ENCODE measurements at regions not wholly inside any gene's neighbourhood (a gene's known extent, or its start where the extent isn't known, plus 50 kb on each side); places are given as distances from the start of the nearest gene placed in this dataset.
"Not testable (repeated sequence)": the region's sequence is repeated elsewhere in the genome, so short reads cannot be mapped to it uniquely, and the experiment has no call there.

DNA sequence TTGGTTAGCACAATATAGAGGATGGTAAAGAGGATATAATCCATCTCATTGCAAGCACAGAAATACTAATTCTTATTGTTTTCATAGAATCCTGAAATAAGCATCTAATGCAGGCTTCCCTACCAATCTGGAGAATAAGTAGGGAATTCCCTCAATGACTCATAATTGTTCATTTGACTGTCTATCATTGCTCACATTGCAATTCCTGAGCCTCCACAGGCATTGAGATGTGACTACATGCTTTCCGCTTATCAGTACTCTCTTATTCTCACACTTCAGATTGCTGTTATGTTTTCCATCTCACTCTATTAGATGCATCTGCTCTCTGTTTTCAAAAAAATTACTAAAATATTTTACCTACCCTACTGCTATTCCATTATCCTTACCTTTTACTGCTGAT lies 216.2 kb upstream of the PRSS16 start:
- H3K4me3 ChIP-seq (ENCODE audit: low read length in 2 of 2): no peak overlapping the region
- H3K9me3 ChIP-seq (ENCODE audit: control insufficient read depth in 2 of 2, low read length in 2 of 2): no peaks in the 10 kb centered on the region
- no peak overlapping the region for H3K9ac ChIP-seq (ENCODE audit: low read length in 2 of 2)
- H3K36me3 ChIP-seq (ENCODE audit: control insufficient read depth in 2 of 2, insufficient read depth in 2 of 2, low read length in 2 of 2): no peaks in the 10 kb centered on the region
- no peaks in the 10 kb centered on the region for H3K27me3 ChIP-seq (ENCODE audit: control insufficient read depth in 1 of 2, insufficient read depth in 2 of 2, low read length in 2 of 2)
- H3K27ac ChIP-seq (ENCODE audit: low read length): no peak overlapping the region
- H3K4me1 ChIP-seq (ENCODE audit: control insufficient read depth, insufficient read depth, low read length): no peaks in the 10 kb centered on the region

DNA sequence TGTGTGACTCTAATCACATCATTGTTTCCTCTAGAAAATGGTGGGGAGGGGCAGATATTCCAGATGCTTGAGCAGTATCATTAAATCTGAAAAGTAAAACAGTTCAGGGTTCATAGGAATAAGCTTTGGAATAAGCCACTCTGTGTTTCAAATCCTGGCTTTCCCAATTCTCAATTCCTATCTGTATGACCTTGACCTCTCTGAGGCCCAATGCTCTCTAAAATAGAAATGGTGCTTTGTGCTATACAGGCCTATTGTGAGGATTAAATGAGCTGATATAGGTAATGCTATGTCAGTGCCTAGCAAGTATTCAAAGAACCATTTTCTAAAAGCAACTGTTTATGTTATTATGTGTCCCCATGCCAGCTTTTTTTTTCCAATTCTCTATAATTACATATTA lies 209.0 kb upstream of the PRSS16 start:
- Histone ChIP-seq H3K27ac (ENCODE audit: low read length) (no peak overlapping the region), H3K9ac (ENCODE audit: low read length in 2 of 2) (no peak overlapping the region), H3K9me3 (ENCODE audit: control insufficient read depth in 2 of 2, low read length in 2 of 2) (no peaks in the 10 kb centered on the region), H3K36me3 (ENCODE audit: control insufficient read depth in 2 of 2, insufficient read depth in 2 of 2, low read length in 2 of 2) (no peaks in the 10 kb centered on the region), H3K4me1 (ENCODE audit: control insufficient read depth, insufficient read depth, low read length) (no peaks in the 10 kb centered on the region), H3K4me3 (ENCODE audit: low read length in 2 of 2) (no peak overlapping the region), H3K27me3 (ENCODE audit: control insufficient read depth in 1 of 2, insufficient read depth in 2 of 2, low read length in 2 of 2) (peaks cover 0 to 2% of the 10 kb centered on the region in 2 donors)

DNA sequence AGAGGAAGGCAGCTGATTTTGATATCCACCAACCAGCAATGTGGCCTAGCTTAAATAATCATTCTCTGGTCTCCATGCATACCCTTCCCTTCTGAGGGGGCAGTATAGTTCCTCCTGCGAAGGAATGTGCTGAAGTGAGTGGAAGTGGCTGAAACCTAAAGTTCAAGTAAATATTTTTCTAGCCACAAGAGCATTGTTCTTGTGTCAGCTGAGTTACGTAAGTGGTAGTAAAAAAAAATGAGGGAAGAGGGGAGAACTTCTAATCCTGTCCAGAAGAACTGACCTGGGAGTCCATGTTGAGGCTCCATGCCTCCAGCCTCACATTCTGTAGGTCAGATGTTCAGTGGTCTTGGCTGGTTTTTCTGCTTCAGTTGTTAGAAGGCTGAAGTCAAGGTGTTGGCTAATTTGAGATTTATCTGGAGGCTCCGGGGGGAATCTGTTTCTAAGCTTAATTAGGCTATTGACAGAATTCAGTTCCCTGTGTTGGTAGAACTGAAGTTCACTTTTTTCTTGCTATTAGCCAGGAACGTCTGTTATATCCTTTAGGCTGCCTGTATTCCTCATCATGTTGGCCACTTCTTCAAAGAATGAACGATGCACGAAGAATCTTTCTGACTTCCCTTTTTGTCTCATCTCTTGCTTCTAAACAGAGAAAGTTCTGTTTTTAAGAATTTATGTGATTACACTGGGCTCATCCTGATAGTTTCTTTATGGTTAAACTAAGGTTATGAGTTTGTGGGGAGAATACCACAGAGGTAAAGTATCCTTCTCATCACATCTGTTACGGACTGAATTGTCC lies 207.1 kb upstream of the PRSS16 start:
- no peaks in the 10 kb centered on the region for H3K9me3 ChIP-seq (ENCODE audit: control insufficient read depth in 2 of 2, low read length in 2 of 2)
- H3K27me3 ChIP-seq (ENCODE audit: control insufficient read depth in 1 of 2, insufficient read depth in 2 of 2, low read length in 2 of 2): peaks cover 0 to 2% of the 10 kb centered on the region in 2 donors
- no peaks in the 10 kb centered on the region for H3K4me1 ChIP-seq (ENCODE audit: control insufficient read depth, insufficient read depth, low read length)
- H3K36me3 ChIP-seq (ENCODE audit: control insufficient read depth in 2 of 2, insufficient read depth in 2 of 2, low read length in 2 of 2): no peaks in the 10 kb centered on the region
- H3K27ac ChIP-seq (ENCODE audit: low read length): no peak overlapping the region
- H3K9ac ChIP-seq (ENCODE audit: low read length in 2 of 2): no peak overlapping the region
- no peak overlapping the region for H3K4me3 ChIP-seq (ENCODE audit: low read length in 2 of 2)

DNA sequence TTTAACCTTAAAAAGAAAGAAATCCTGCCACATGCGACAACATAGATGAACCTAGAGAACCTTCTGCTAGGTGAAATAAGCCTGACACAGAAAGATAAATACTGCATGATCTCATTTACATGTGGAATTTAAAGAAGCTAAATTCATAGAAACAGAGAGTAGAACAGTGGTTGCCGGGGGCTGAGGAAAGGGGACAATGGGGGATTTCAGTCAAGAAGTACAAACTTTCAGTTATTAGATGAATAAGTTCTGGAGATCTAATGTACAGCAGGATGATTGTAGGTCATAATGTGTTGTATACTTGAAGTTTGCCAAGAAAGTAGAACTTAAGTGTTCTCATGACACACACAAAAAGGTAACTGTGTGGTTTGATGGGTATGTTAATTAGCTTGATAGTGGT lies 204.3 kb upstream of the PRSS16 start:
- H3K27me3 ChIP-seq (ENCODE audit: control insufficient read depth in 1 of 2, insufficient read depth in 2 of 2, low read length in 2 of 2): peaks cover 0 to 2% of the 10 kb centered on the region in 2 donors
- H3K4me3 ChIP-seq (ENCODE audit: low read length in 2 of 2): no peak overlapping the region
- no peak overlapping the region for H3K27ac ChIP-seq (ENCODE audit: low read length)
- H3K4me1 ChIP-seq (ENCODE audit: control insufficient read depth, insufficient read depth, low read length): no peaks in the 10 kb centered on the region
- no peaks in the 10 kb centered on the region for H3K36me3 ChIP-seq (ENCODE audit: control insufficient read depth in 2 of 2, insufficient read depth in 2 of 2, low read length in 2 of 2)
- H3K9me3 ChIP-seq (ENCODE audit: control insufficient read depth in 2 of 2, low read length in 2 of 2): no peaks in the 10 kb centered on the region
- no peak overlapping the region for H3K9ac ChIP-seq (ENCODE audit: low read length in 2 of 2)

DNA sequence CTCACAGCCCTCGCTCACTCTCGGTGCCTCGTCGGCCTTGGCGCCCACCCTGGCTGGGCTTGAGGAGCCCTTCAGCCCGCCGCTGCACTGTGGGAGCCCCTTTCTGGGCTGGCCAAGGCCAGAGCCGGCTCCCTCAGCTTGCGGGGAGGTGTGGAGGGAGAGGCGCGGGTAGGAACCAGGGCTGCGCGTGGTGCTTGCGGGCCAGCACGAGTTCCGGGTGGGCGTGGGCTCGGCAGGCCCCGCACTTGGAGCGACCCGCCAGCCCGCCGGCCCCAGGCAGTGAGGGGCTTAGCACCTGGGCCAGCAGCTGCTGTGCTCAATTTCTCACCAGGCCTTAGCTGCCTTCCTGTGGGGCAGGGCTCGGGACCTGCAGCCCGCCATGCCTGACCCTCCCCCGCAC lies 202.4 kb upstream of the PRSS16 start:
- H3K27ac ChIP-seq (ENCODE audit: low read length); H3K4me1 ChIP-seq (ENCODE audit: control insufficient read depth, insufficient read depth, low read length); H3K36me3 ChIP-seq (ENCODE audit: control insufficient read depth in 2 of 2, insufficient read depth in 2 of 2, low read length in 2 of 2); H3K4me3 ChIP-seq (ENCODE audit: low read length in 2 of 2); H3K9ac ChIP-seq (ENCODE audit: low read length in 2 of 2); H3K9me3 ChIP-seq (ENCODE audit: control insufficient read depth in 2 of 2, low read length in 2 of 2); H3K27me3 ChIP-seq (ENCODE audit: control insufficient read depth in 1 of 2, insufficient read depth in 2 of 2, low read length in 2 of 2): not testable (repeated sequence)

DNA sequence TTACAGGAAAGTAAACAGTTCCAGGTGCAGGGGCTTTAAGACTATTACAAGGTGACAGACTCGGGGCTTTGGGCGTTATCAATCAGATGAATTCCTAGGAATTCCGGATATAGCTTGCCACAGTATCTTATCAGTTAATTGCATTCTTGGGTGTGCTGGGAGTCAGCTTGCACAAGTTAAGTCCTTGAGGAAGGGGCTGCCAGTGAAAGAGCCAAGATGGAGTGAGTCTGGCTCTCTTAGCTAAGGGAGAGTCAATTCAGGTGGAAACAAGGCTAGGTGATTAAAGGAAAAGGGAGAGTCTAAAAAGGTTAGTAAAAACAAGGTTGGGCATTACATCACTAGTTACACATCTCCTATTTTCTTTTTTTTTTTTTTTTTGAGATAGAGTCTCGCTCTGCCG lies 199.8 kb upstream of the PRSS16 start:
- not testable (repeated sequence) for H3K4me1 ChIP-seq (ENCODE audit: control insufficient read depth, insufficient read depth, low read length); H3K9ac ChIP-seq (ENCODE audit: low read length in 2 of 2); H3K4me3 ChIP-seq (ENCODE audit: low read length in 2 of 2); H3K27ac ChIP-seq (ENCODE audit: low read length); H3K27me3 ChIP-seq (ENCODE audit: control insufficient read depth in 1 of 2, insufficient read depth in 2 of 2, low read length in 2 of 2); H3K36me3 ChIP-seq (ENCODE audit: control insufficient read depth in 2 of 2, insufficient read depth in 2 of 2, low read length in 2 of 2); H3K9me3 ChIP-seq (ENCODE audit: control insufficient read depth in 2 of 2, low read length in 2 of 2)

DNA sequence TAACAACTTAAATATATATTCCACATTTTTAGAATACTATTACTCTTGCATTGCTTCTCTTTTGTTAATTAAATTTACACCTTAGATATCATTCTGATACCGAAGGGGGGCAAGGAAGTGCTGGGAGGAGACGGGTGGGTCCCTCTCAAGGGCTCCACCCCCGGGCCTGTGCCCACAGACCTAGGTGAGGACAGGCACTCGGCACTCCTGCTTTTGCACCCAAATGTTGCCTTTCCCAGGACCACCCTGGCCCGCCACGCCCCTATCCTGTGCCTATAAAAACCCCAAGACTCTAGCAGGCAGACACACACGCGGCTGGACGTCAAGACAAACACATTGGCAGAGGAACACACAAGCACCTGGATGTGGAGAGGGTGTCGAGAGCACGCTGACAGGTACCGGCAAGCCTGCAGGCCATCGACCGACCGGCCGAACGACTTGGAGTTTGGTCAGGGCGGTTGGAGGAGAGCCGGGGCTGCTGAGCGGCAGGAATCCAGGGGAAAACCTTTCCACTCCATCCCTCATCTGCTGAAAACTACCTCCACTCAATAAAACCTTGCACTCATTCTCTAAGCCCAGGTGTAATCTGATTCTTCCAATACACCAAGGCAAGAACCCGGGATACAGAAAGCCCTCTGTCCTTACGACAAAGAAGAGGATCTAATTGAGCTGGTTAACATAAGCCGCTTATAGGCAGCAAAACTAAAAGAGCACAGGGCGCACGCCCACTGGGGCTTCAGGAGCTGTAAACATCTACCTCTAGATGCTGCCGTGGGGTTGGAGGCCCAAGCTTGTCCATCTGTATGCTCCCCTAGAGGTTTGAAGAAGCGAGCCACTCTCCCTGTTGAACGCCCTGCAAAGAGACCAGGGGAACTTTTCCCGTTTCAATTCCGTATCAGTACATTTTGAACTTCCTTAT lies 197.4 kb upstream of the PRSS16 start:
- no peaks in the 10 kb centered on the region for H3K36me3 ChIP-seq (ENCODE audit: control insufficient read depth in 2 of 2, insufficient read depth in 2 of 2, low read length in 2 of 2)
- H3K4me1 ChIP-seq (ENCODE audit: control insufficient read depth, insufficient read depth, low read length): no peaks in the 10 kb centered on the region
- no peaks in the 10 kb centered on the region for H3K27me3 ChIP-seq (ENCODE audit: control insufficient read depth in 1 of 2, insufficient read depth in 2 of 2, low read length in 2 of 2)
- no peak overlapping the region for H3K9ac ChIP-seq (ENCODE audit: low read length in 2 of 2)
- H3K9me3 ChIP-seq (ENCODE audit: control insufficient read depth in 2 of 2, low read length in 2 of 2): no peaks in the 10 kb centered on the region
- no peak overlapping the region for H3K27ac ChIP-seq (ENCODE audit: low read length)
- no peak overlapping the region for H3K4me3 ChIP-seq (ENCODE audit: low read length in 2 of 2)

DNA sequence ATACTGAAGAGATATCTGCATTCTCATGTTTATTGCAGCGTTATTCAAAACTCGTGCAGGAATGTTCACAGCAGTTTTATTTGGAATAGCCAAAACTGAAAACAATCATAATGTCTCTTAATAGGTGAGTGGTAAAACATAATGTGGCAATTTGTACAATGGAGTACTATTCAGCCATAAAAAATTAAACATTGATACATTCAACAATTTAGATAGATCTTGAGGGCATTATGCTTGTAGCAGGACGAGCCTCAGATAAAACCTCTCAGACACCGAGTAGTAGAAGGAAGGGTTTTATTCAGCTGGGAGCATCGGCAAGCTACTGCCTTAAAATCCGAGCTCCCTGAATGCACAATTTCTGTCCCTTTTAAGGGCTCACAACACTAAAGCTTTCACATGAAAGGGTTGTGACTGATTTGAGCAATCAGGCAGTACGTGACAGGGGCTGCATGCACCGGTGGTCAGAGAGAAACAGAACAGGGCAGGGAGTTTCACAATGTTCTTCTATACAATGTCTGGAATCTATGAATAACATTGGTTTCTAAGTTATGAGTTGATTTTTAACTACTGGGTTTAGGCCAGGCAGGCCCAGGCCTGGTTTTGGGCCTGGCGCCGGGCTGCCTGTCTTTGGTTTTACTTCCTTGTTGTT lies 195.3 kb upstream of the PRSS16 start:
- not testable (repeated sequence) for H3K27me3 ChIP-seq (ENCODE audit: control insufficient read depth in 1 of 2, insufficient read depth in 2 of 2, low read length in 2 of 2); H3K4me1 ChIP-seq (ENCODE audit: control insufficient read depth, insufficient read depth, low read length); H3K4me3 ChIP-seq (ENCODE audit: low read length in 2 of 2); H3K9ac ChIP-seq (ENCODE audit: low read length in 2 of 2); H3K36me3 ChIP-seq (ENCODE audit: control insufficient read depth in 2 of 2, insufficient read depth in 2 of 2, low read length in 2 of 2); H3K27ac ChIP-seq (ENCODE audit: low read length); H3K9me3 ChIP-seq (ENCODE audit: control insufficient read depth in 2 of 2, low read length in 2 of 2)

DNA sequence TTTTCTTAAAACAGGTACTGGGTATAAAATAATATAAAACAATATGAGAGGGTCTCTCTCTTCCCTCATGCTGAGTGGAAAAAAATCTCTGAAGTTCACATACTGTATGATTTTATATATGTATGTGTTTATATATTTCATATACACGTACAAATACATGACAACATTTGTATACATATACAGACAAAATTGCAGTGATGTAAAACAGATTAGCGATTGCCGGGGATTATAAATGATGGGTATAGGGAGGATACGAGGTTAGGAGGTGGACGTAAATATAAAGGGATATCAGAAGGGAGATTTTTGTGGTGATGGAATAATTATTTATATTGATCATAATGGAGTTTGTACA lies 194.8 kb upstream of the PRSS16 start:
- no peaks in the 10 kb centered on the region for H3K4me1 ChIP-seq (ENCODE audit: control insufficient read depth, insufficient read depth, low read length)
- H3K27me3 ChIP-seq (ENCODE audit: control insufficient read depth in 1 of 2, insufficient read depth in 2 of 2, low read length in 2 of 2): no peaks in the 10 kb centered on the region
- no peak overlapping the region for H3K27ac ChIP-seq (ENCODE audit: low read length)
- no peaks in the 10 kb centered on the region for H3K36me3 ChIP-seq (ENCODE audit: control insufficient read depth in 2 of 2, insufficient read depth in 2 of 2, low read length in 2 of 2)
- H3K9me3 ChIP-seq (ENCODE audit: control insufficient read depth in 2 of 2, low read length in 2 of 2): no peaks in the 10 kb centered on the region
- H3K9ac ChIP-seq (ENCODE audit: low read length in 2 of 2): no peak overlapping the region
- no peak overlapping the region for H3K4me3 ChIP-seq (ENCODE audit: low read length in 2 of 2)

DNA sequence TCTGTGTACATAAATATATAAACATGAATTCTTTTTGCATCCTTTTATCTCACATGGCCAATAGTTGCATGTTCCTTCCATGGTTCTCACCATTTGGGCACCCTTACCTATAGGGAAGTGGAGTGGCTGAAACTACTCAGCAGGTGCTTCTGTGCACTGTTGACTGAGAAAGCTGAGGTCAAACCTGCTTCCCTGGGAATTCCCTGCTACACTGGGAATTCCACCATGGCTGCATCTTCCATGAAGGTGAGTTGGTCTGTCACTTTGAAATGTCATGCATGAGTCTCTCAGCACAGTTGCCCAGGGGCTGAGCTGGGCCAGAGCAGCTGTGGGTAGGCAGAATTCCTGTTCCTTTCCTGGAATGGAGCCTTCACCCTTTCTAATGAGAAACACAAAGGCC lies 193.8 kb upstream of the PRSS16 start:
- Histone ChIP-seq H3K9ac (ENCODE audit: low read length in 2 of 2) (no peak overlapping the region), H3K36me3 (ENCODE audit: control insufficient read depth in 2 of 2, insufficient read depth in 2 of 2, low read length in 2 of 2) (no peaks in the 10 kb centered on the region), H3K27me3 (ENCODE audit: control insufficient read depth in 1 of 2, insufficient read depth in 2 of 2, low read length in 2 of 2) (no peaks in the 10 kb centered on the region), H3K27ac (ENCODE audit: low read length) (no peak overlapping the region), H3K4me3 (ENCODE audit: low read length in 2 of 2) (no peak overlapping the region), H3K4me1 (ENCODE audit: control insufficient read depth, insufficient read depth, low read length) (no peaks in the 10 kb centered on the region), H3K9me3 (ENCODE audit: control insufficient read depth in 2 of 2, low read length in 2 of 2) (no peaks in the 10 kb centered on the region)

Data from stomach smooth muscle (tissue), 2 donors.